ENCODE measurements at regions not wholly inside any gene's neighbourhood (a gene's known extent, or its start where the extent isn't known, plus 50 kb on each side); places are given as distances from the start of the nearest gene placed in this dataset.
"Not testable (repeated sequence)": the region's sequence is repeated elsewhere in the genome, so short reads cannot be mapped to it uniquely, and the experiment has no call there.

GRCh38 chr10:84015877-84016595, 123.3 kb upstream of the GHITM start:
- peaks cover 7% of the 10 kb centered on the region for H3K36me3 Mint-ChIP-seq (ENCODE audit: unreplicated experiment)
- H3K27me3 Mint-ChIP-seq (ENCODE audit: unreplicated experiment), result peaks cover 5% of the 10 kb centered on the region
- peak overlapping the region; percentile 60 for H3K27ac Mint-ChIP-seq (ENCODE audit: unreplicated experiment)
- H3K4me1 Mint-ChIP-seq (ENCODE audit: low read depth, unreplicated experiment), result peaks cover 14% of the 10 kb centered on the region
- H3K4me3 Mint-ChIP-seq (ENCODE audit: unreplicated experiment), result peak overlapping the region; percentile 35
- TF ChIP-seq, protein P1, sequence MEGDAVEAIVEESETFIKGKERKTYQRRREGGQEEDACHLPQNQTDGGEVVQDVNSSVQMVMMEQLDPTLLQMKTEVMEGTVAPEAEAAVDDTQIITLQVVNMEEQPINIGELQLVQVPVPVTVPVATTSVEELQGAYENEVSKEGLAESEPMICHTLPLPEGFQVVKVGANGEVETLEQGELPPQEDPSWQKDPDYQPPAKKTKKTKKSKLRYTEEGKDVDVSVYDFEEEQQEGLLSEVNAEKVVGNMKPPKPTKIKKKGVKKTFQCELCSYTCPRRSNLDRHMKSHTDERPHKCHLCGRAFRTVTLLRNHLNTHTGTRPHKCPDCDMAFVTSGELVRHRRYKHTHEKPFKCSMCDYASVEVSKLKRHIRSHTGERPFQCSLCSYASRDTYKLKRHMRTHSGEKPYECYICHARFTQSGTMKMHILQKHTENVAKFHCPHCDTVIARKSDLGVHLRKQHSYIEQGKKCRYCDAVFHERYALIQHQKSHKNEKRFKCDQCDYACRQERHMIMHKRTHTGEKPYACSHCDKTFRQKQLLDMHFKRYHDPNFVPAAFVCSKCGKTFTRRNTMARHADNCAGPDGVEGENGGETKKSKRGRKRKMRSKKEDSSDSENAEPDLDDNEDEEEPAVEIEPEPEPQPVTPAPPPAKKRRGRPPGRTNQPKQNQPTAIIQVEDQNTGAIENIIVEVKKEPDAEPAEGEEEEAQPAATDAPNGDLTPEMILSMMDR (IDR thresholded peaks at IDR 0.05; ENCODE audit: partially characterized antibody, unreplicated experiment), result no peak
- DNase-seq, result no peak
- H3K9me3 Mint-ChIP-seq (ENCODE audit: unreplicated experiment), result no peaks in the 10 kb centered on the region

DNA sequence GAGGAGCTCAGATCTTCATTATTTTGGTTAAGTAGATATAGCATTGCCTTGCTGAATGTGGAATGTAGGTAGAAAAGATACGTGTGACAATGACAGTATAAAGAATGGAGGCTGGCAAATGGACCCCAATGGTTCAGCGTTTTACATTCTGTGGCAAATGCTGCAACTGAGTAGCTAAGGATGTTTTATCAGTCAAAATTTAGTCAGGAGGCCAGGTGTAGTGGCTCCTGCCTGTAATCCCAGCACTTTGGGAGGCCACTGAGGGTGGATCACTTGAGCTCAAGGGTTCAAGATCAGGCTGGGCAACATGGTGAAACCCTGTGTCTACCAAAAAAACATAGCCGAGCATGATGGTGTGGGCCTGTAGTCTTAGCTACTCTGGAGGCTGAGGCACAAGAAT, 120.5 kb upstream of the GHITM start:
- Mint-ChIP-seq H3K4me3 (ENCODE audit: unreplicated experiment) (no peak overlapping the region), H3K9me3 (ENCODE audit: unreplicated experiment) (peaks cover 3% of the 10 kb centered on the region), H3K36me3 (ENCODE audit: unreplicated experiment) (peaks cover 27% of the 10 kb centered on the region), H3K27me3 (ENCODE audit: unreplicated experiment) (peaks cover 5% of the 10 kb centered on the region), H3K4me1 (ENCODE audit: low read depth, unreplicated experiment) (peaks cover 14% of the 10 kb centered on the region), H3K27ac (ENCODE audit: unreplicated experiment) (no peak overlapping the region)
- TF ChIP-seq, protein P1 (IDR thresholded peaks at IDR 0.05; ENCODE audit: partially characterized antibody, unreplicated experiment), result no peak
- no peak for DNase-seq

GRCh38 chr10:84019854-84020458, 119.4 kb upstream of the GHITM start:
- Mint-ChIP-seq H3K36me3 (ENCODE audit: unreplicated experiment) (peaks cover 27% of the 10 kb centered on the region), H3K4me1 (ENCODE audit: low read depth, unreplicated experiment) (peaks cover 14% of the 10 kb centered on the region)
- H3K9me3 Mint-ChIP-seq (ENCODE audit: unreplicated experiment); DNase-seq; H3K27ac Mint-ChIP-seq (ENCODE audit: unreplicated experiment); H3K27me3 Mint-ChIP-seq (ENCODE audit: unreplicated experiment); H3K4me3 Mint-ChIP-seq (ENCODE audit: unreplicated experiment): not testable (repeated sequence)

DNA sequence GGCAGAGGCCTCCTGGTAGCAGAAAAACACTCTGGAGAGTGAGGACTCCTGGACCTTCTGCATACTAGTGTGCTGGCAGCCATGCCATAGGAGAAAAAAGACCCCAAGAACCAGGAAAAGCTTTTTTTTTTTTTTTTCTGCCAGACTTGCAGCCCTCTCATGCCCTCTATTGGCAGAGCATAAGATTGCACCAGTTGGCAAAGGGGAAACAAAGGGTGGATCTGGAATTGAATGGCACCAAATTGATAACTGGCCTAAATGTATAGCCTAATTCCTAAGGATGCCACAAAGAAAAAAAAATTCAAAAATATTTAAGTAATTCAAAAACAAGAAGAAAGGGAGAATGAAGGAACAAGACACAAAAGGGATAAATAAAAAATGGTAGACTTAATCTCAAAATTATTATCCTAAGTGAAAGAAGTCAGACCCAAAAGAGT, 112.5 kb upstream of the GHITM start:
- peaks cover 3% of the 10 kb centered on the region for H3K9me3 Mint-ChIP-seq (ENCODE audit: unreplicated experiment)
- H3K4me3 Mint-ChIP-seq (ENCODE audit: unreplicated experiment), result no peak overlapping the region
- TF ChIP-seq, protein P1 (IDR thresholded peaks at IDR 0.05; ENCODE audit: partially characterized antibody, unreplicated experiment), result peak; percentile 89
- peaks cover 16% of the 10 kb centered on the region for H3K36me3 Mint-ChIP-seq (ENCODE audit: unreplicated experiment)
- peak; percentile 56 for DNase-seq
- peaks cover 2% of the 10 kb centered on the region for H3K27me3 Mint-ChIP-seq (ENCODE audit: unreplicated experiment)
- H3K27ac Mint-ChIP-seq (ENCODE audit: unreplicated experiment), result no peak overlapping the region
- no peaks in the 10 kb centered on the region for H3K4me1 Mint-ChIP-seq (ENCODE audit: low read depth, unreplicated experiment)

DNA sequence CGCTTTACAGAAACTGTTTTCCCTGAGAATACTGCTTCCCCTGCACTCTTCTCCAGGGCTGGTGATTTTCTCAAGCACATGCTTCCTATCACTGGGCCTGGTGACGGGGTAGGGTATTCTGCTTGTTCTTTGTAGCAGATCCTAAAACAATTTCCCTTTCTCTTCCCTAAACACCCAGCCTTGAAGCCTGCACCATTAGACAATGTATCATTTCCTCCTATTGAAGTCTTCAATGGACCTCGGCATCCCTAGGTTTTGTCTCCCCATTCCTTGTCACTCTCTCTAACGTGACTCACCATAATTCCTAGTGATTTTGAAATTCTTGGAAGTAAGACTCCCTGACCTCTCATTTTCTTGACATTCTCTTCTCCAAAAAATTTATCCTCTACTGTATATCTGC, 109.5 kb upstream of the GHITM start:
- peaks cover 2% of the 10 kb centered on the region for H3K27me3 Mint-ChIP-seq (ENCODE audit: unreplicated experiment)
- no peak overlapping the region for H3K27ac Mint-ChIP-seq (ENCODE audit: unreplicated experiment)
- no peaks in the 10 kb centered on the region for H3K4me1 Mint-ChIP-seq (ENCODE audit: low read depth, unreplicated experiment)
- TF ChIP-seq, protein P1 (IDR thresholded peaks at IDR 0.05; ENCODE audit: partially characterized antibody, unreplicated experiment), result no peak
- DNase-seq, result no peak
- no peaks in the 10 kb centered on the region for H3K36me3 Mint-ChIP-seq (ENCODE audit: unreplicated experiment)
- no peak overlapping the region for H3K4me3 Mint-ChIP-seq (ENCODE audit: unreplicated experiment)
- H3K9me3 Mint-ChIP-seq (ENCODE audit: unreplicated experiment), result no peaks in the 10 kb centered on the region

All from glutamatergic neuron (in vitro differentiated cells).